GM23248 (cell line): ENCODE measurements at regions not wholly inside any gene's neighbourhood (a gene's known extent, or its start where the extent isn't known, plus 50 kb on each side); places are given as distances from the start of the nearest gene placed in this dataset.
"Not testable (repeated sequence)": the region's sequence is repeated elsewhere in the genome, so short reads cannot be mapped to it uniquely, and the experiment has no call there.

Source experiments
- DNase-seq: peaks from one replicate; pipeline ENCODE4 v3.0.0-alpha.2; 2015
- H2AFZ ChIP-seq: fragments of 200-600 bp; sonication (generic); 2 replicates; pipeline ENCODE4 v1.6.1; 2016; ENCODE audit warnings: antibody characterized with exemption
- H3F3A ChIP-seq: fragments of 200-600 bp; sonication (generic); 2 replicates; pipeline ENCODE4 v1.6.1; 2016; ENCODE audit warnings: mild to moderate bottlenecking, antibody characterized with exemption, mixed run types; ENCODE audit not compliant: insufficient read depth
- H3K27ac ChIP-seq: fragments of 200-600 bp; sonication (generic); 2 replicates; pipeline ENCODE4 v1.5.1; 2016; ENCODE audit warnings: mild to moderate bottlenecking
- H3K27me3 ChIP-seq: fragments of 200-600 bp; sonication (generic); replicated peaks from 2 replicates; pipeline ENCODE4 v1.6.1; 2016; ENCODE audit warnings: mild to moderate bottlenecking; ENCODE audit not compliant: insufficient read depth
- H3K36me3 ChIP-seq: fragments of 200-600 bp; sonication (generic); 2 replicates; pipeline ENCODE4 v1.6.1; 2016; ENCODE audit warnings: low read depth, mild to moderate bottlenecking
- H3K4me1 ChIP-seq: fragments of 200-600 bp; sonication (generic); 2 replicates; pipeline ENCODE4 v1.6.1; 2016; ENCODE audit warnings: mild to moderate bottlenecking; ENCODE audit not compliant: insufficient read depth
- H3K4me2 ChIP-seq: fragments of 200-600 bp; sonication (generic); one replicate; pipeline ENCODE4 v1.6.1; 2016; ENCODE audit warnings: mild to moderate bottlenecking; ENCODE audit not compliant: unreplicated experiment
- H3K4me3 ChIP-seq: fragments of 200-600 bp; sonication (generic); 2 replicates; pipeline ENCODE4 v1.5.1; 2016; ENCODE audit warnings: mild to moderate bottlenecking
- H3K79me2 ChIP-seq: fragments of 200-600 bp; sonication (generic); 2 replicates; pipeline ENCODE4 v1.6.1; 2016; ENCODE audit warnings: mild to moderate bottlenecking; ENCODE audit not compliant: insufficient read depth
- H3K9ac ChIP-seq: fragments of 200-600 bp; sonication (generic); 2 replicates; pipeline ENCODE4 v1.6.1; 2016; ENCODE audit warnings: mild to moderate bottlenecking
- H3K9me2 ChIP-seq: fragments of 200-600 bp; sonication (generic); 2 replicates; pipeline ENCODE4 v1.6.1; 2016; ENCODE audit warnings: mixed run types, mild to moderate bottlenecking, moderate library complexity; ENCODE audit not compliant: insufficient read depth
- H3K9me3 ChIP-seq: fragments of 200-600 bp; sonication (generic); one replicate; pipeline ENCODE4 v1.6.1; 2017; ENCODE audit warnings: low read depth
- H4K20me1 ChIP-seq: fragments of 200-600 bp; sonication (generic); 2 replicates; pipeline ENCODE4 v1.6.0; 2016; ENCODE audit not compliant: insufficient read depth
- EZH2 ChIP-seq: fragments of 200-600 bp; sonication (generic); IDR thresholded peaks from 2 replicates; pipeline ENCODE4 v1.6.1; 2018; ENCODE audit warnings: antibody characterized with exemption, mild to moderate bottlenecking; ENCODE audit not compliant: insufficient read depth, poor library complexity, severe bottlenecking
- EZH2phosphoT487 ChIP-seq: fragments of 200-600 bp; sonication (generic); IDR thresholded peaks from 2 replicates; pipeline ENCODE4 v1.6.1; 2018; ENCODE audit warnings: antibody characterized with exemption, moderate library complexity, mild to moderate bottlenecking, low read depth; ENCODE audit not compliant: insufficient read depth
- WGBS, 2 experiments: methylation state at CpG; one replicate each; pipeline ENCODE4 v1.1.6; 2015 to 2017; ENCODE audit warnings: low lambda C conversion rate in 2 of 2, low coverage in 1 of 2; ENCODE audit errors: missing lambda C conversion rate in 2 of 2; 5-methylcytosine and 5-hydroxymethylcytosine counted together
- in situ Hi-C: fragments of 300-500 bp; cut with MboI; formaldehyde crosslinking; loops from 2 replicates; pipeline ENCODE4 v1.15.0; 2020

- in situ Hi-C loops, result no loop called here
- H3K4me2 ChIP-seq, result no peak overlapping the region
- H3K9me3 ChIP-seq, result no peaks in the 10 kb centered on the region
- H2AFZ ChIP-seq, result no peak overlapping the region
- H3K79me2 ChIP-seq, result no peaks in the 10 kb centered on the region
- H4K20me1 ChIP-seq, result no peaks in the 10 kb centered on the region
- H3F3A ChIP-seq, result no peaks in the 10 kb centered on the region
- no peak overlapping the region for H3K27ac ChIP-seq
- no peak overlapping the region for H3K9ac ChIP-seq
- H3K4me1 ChIP-seq, result no peaks in the 10 kb centered on the region
- TF ChIP-seq EZH2 (no peak), EZH2phosphoT487 (no peak)
- H3K9me2 ChIP-seq, result no peaks in the 10 kb centered on the region
- no peak overlapping the region for H3K4me3 ChIP-seq
- H3K27me3 ChIP-seq, result no peaks in the 10 kb centered on the region
- WGBS, 2 experiments, result 34 to 48% methylated on average over 2 of the region's 2 CpGs
- no peak for DNase-seq
- no peaks in the 10 kb centered on the region for H3K36me3 ChIP-seq
These were observed 383.9 kb upstream of the UBE2E2 start for GRCh38 chr3:22819209-22819608.

DNA sequence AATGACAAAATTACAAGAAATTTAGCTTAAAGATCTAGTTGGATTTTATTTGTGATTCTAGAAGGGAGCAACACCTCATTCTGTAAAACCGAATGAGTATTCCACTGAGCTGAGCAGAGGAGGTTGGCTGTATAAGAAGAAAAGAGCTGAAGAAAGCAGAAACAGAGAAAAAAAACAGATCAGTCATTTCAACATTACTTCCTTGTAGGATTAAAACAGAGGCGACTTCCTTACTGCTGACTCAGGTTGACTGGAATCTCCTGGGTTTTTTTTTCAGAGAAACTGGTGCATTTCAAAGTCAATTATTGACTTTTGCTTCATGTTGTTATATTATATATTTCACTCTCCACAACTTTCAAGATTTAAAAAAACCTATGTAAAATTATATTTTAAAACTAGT is 368.1 kb upstream of the UBE2E2 start:
- Histone ChIP-seq H3K4me3 (no peak overlapping the region), H3K36me3 (no peaks in the 10 kb centered on the region), H3K4me2 (no peak overlapping the region), H3K9me3 (no peaks in the 10 kb centered on the region), H4K20me1 (no peaks in the 10 kb centered on the region), H3K4me1 (no peaks in the 10 kb centered on the region), H3K79me2 (no peaks in the 10 kb centered on the region), H3K9me2 (no peaks in the 10 kb centered on the region), H3K9ac (no peak overlapping the region), H2AFZ (no peak overlapping the region), H3K27ac (no peak overlapping the region), H3K27me3 (no peaks in the 10 kb centered on the region), H3F3A (no peaks in the 10 kb centered on the region)
- no peak for TF ChIP-seq EZH2phosphoT487
- peak; percentile 13 for DNase-seq
- WGBS, 2 experiments, result 20 to 21% methylated on average over 2 of the region's 2 CpGs
- in situ Hi-C loops, result no loop called here

- Histone ChIP-seq H3K27me3 (no peaks in the 10 kb centered on the region), H2AFZ (no peak overlapping the region), H3K9me3 (no peaks in the 10 kb centered on the region), H3K36me3 (no peaks in the 10 kb centered on the region), H3K4me1 (no peaks in the 10 kb centered on the region), H3K79me2 (no peaks in the 10 kb centered on the region), H4K20me1 (no peaks in the 10 kb centered on the region), H3K4me3 (no peak overlapping the region), H3K9ac (no peak overlapping the region), H3K9me2 (no peaks in the 10 kb centered on the region), H3K4me2 (no peak overlapping the region), H3F3A (no peaks in the 10 kb centered on the region), H3K27ac (no peak overlapping the region)
- TF ChIP-seq EZH2phosphoT487, result no peak
- TF ChIP-seq EZH2, result no peak
- in situ Hi-C loops, result no loop called here
- no peak for DNase-seq
- WGBS, 2 experiments, result 8 to 14% methylated on average over 1 of the region's 1 CpG
These were observed 367.0 kb upstream of the UBE2E2 start for GRCh38 chr3:22836131-22836530.

- no peaks in the 10 kb centered on the region for H3F3A ChIP-seq
- no peaks in the 10 kb centered on the region for H3K79me2 ChIP-seq
- no peak for DNase-seq
- H3K27me3 ChIP-seq, result no peaks in the 10 kb centered on the region
- no peak overlapping the region for H2AFZ ChIP-seq
- no peak overlapping the region for H3K27ac ChIP-seq
- in situ Hi-C loops, result no loop called here
- WGBS, 2 experiments, result 24 to 27% methylated on average over 3 of the region's 3 CpGs
- TF ChIP-seq EZH2 (no peak), EZH2phosphoT487 (no peak)
- no peak overlapping the region for H3K4me3 ChIP-seq
- no peaks in the 10 kb centered on the region for H3K9me2 ChIP-seq
- no peaks in the 10 kb centered on the region for H3K9me3 ChIP-seq
- no peaks in the 10 kb centered on the region for H3K4me1 ChIP-seq
- no peak overlapping the region for H3K4me2 ChIP-seq
- H3K9ac ChIP-seq, result no peak overlapping the region
- H3K36me3 ChIP-seq, result no peaks in the 10 kb centered on the region
- H4K20me1 ChIP-seq, result no peaks in the 10 kb centered on the region
These were observed 359.3 kb upstream of the UBE2E2 start for GRCh38 chr3:22843854-22844253.

DNA sequence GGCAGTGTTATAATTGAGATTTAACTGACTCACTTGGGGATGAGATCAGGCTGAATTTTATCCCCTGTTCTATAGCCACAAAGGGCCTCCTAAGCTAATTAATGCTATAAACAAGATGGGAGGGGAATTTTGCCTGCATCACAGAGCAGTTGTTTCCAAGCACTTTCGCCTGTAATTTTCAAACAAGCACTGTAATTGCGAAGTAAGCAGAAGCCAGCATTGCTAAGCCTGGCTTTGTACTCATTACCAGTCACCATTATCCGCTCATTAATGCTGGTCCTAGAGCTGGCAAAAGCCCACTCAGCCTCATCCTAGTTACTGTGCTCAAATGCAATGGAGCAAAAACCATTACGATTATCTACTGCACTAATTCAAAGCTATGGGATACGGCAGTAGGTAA is 356.6 kb upstream of the UBE2E2 start:
- H3K36me3 ChIP-seq, result no peaks in the 10 kb centered on the region
- no peaks in the 10 kb centered on the region for H3K9me3 ChIP-seq
- H2AFZ ChIP-seq, result no peak overlapping the region
- WGBS, 2 experiments, result 32 to 37% methylated on average over 5 of the region's 5 CpGs
- H3K27me3 ChIP-seq, result no peaks in the 10 kb centered on the region
- no peak overlapping the region for H3K27ac ChIP-seq
- no peak for TF ChIP-seq EZH2
- no peak for TF ChIP-seq EZH2phosphoT487
- no peaks in the 10 kb centered on the region for H3K4me1 ChIP-seq
- no peak overlapping the region for H3K9ac ChIP-seq
- in situ Hi-C loops, result no loop called here
- H3F3A ChIP-seq, result no peaks in the 10 kb centered on the region
- no peak overlapping the region for H3K4me3 ChIP-seq
- DNase-seq, result no peak
- no peaks in the 10 kb centered on the region for H3K79me2 ChIP-seq
- no peaks in the 10 kb centered on the region for H4K20me1 ChIP-seq
- no peaks in the 10 kb centered on the region for H3K9me2 ChIP-seq
- H3K4me2 ChIP-seq, result no peak overlapping the region

- H3K9me3 ChIP-seq, H3K27me3 ChIP-seq, DNase-seq, H2AFZ ChIP-seq, H3K9me2 ChIP-seq, in situ Hi-C loops, H3K9ac ChIP-seq, H3K79me2 ChIP-seq, H4K20me1 ChIP-seq, H3K36me3 ChIP-seq, H3F3A ChIP-seq, H3K27ac ChIP-seq, H3K4me1 ChIP-seq, H3K4me2 ChIP-seq, H3K4me3 ChIP-seq: not testable (repeated sequence)
- 40 to 41% methylated on average over 5 to 6 of the region's 6 CpGs for WGBS, 2 experiments
These were observed 353.5 kb upstream of the UBE2E2 start for GRCh38 chr3:22849583-22849982.
